Lung (tissue), 11 donors: ENCODE measurements at regions not wholly inside any gene's neighbourhood (a gene's known extent, or its start where the extent isn't known, plus 50 kb on each side); places are given as distances from the start of the nearest gene placed in this dataset.

Source experiments
- ATAC-seq: fragments of 200-7000 bp; cut with Tn5 transposase; one replicate; pipeline ENCODE4 v1.9.1; 2020; ENCODE audit warnings: moderate number of reproducible peaks; ENCODE audit not compliant: insufficient read depth, low FRiP score
- DNase-seq, 3 donors: peaks; one replicate each; pipeline ENCODE4 v3.0.0-alpha.2; 2013 to 2017
- H3K27ac ChIP-seq, 2 donors: one replicate each; pipeline ENCODE4 v1.5.1; 2013; ENCODE audit warnings: mild to moderate bottlenecking in 2 of 2, moderate library complexity in 2 of 2, control low read depth in 1 of 2, inconsistent platforms in 1 of 2, low read depth in 1 of 2, low read length in 1 of 2
- H3K27me3 ChIP-seq, 3 donors: one replicate each; pipeline ENCODE4 v1.5.1; 2013; ENCODE audit warnings: low read length in 2 of 3; ENCODE audit not compliant: control insufficient read depth in 3 of 3, insufficient read depth in 3 of 3
- H3K36me3 ChIP-seq, 4 donors: one replicate each; pipeline ENCODE4 v1.5.1; 2013; ENCODE audit warnings: low read length in 4 of 4, mild to moderate bottlenecking in 1 of 4, moderate library complexity in 1 of 4; ENCODE audit not compliant: control insufficient read depth in 4 of 4, insufficient read depth in 4 of 4
- H3K4me1 ChIP-seq, 5 donors: one replicate each; pipeline ENCODE4 v1.5.1; 2013; ENCODE audit warnings: low read length in 5 of 5, mild to moderate bottlenecking in 2 of 5, moderate library complexity in 1 of 5; ENCODE audit not compliant: control insufficient read depth in 5 of 5, insufficient read depth in 5 of 5
- H3K4me3 ChIP-seq: one replicate; pipeline ENCODE4 v1.5.1; 2013; ENCODE audit warnings: mild to moderate bottlenecking, control low read depth, moderate library complexity
- H3K9ac ChIP-seq, 2 donors: one replicate each; pipeline ENCODE4 v1.5.1; 2013; ENCODE audit warnings: low read length in 2 of 2, control low read depth in 1 of 2; ENCODE audit not compliant: insufficient read depth in 1 of 2
- H3K9me3 ChIP-seq, 4 donors: one replicate each; pipeline ENCODE4 v1.5.1; 2013; ENCODE audit warnings: low read length in 3 of 4, mild to moderate bottlenecking in 1 of 4, moderate library complexity in 1 of 4; ENCODE audit not compliant: control insufficient read depth in 4 of 4, insufficient read depth in 3 of 4
- WGBS, 2 donors: extraction: QIAGEN DNeasy Blood & Tissue Kit; methylation state at CpG; one replicate each; pipeline ENCODE4 v1.1.7; 2013; 5-methylcytosine and 5-hydroxymethylcytosine counted together
- TF ChIP-seq, protein P1 (sequence below): IDR thresholded peaks from 2 replicates; pipeline ENCODE4 v1.5.1; 2012; ENCODE audit warnings: mild to moderate bottlenecking; ENCODE audit errors: control extremely low read depth, extremely low read depth
- donor health status: control.
- donor health status: control.
- donor health status: Bipolar disorder and iron deficiency.
- donor health status: healthy.
- donor health status: DM: yes; HTN: yes; CAD: no.

DNA sequence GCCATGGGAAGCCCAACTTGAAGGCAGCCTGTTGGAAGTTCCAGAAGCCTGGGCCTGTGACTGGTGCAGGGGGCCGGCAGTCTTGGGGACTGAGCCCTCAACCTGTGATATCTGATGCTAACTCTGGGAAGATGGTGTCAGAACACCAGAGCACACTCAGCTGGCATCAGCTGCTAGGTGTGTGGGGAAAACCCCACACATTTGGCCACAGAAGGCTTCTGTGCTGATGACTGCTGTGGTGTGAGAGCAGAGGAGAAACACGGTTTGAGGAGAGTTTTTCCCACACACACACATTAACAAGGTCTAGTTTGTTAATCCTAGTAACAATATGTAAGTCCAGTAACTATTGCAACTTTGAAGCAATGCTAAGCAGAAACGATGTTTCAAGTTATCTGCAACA is 78.0 kb downstream of the PSMB1 start:
- DNase-seq, result no peak
- no peak overlapping the region for H3K27ac ChIP-seq
- no peaks in the 10 kb centered on the region for H3K36me3 ChIP-seq
- ATAC-seq, result no peak
- no peaks in the 10 kb centered on the region for H3K9me3 ChIP-seq
- H3K9ac ChIP-seq, result no peak overlapping the region
- TF ChIP-seq, protein P1, sequence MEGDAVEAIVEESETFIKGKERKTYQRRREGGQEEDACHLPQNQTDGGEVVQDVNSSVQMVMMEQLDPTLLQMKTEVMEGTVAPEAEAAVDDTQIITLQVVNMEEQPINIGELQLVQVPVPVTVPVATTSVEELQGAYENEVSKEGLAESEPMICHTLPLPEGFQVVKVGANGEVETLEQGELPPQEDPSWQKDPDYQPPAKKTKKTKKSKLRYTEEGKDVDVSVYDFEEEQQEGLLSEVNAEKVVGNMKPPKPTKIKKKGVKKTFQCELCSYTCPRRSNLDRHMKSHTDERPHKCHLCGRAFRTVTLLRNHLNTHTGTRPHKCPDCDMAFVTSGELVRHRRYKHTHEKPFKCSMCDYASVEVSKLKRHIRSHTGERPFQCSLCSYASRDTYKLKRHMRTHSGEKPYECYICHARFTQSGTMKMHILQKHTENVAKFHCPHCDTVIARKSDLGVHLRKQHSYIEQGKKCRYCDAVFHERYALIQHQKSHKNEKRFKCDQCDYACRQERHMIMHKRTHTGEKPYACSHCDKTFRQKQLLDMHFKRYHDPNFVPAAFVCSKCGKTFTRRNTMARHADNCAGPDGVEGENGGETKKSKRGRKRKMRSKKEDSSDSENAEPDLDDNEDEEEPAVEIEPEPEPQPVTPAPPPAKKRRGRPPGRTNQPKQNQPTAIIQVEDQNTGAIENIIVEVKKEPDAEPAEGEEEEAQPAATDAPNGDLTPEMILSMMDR, result no peak
- no peak overlapping the region for H3K4me3 ChIP-seq
- peaks cover 0 to 25% (median 10%) of the 10 kb centered on the region in 5 donors for H3K4me1 ChIP-seq
- 85 to 87% methylated on average over 3 of the region's 3 CpGs for WGBS, 2 donors
- no peaks in the 10 kb centered on the region for H3K27me3 ChIP-seq

- Histone ChIP-seq H3K4me3 (no peak overlapping the region), H3K27ac (no peak overlapping the region), H3K36me3 (no peaks in the 10 kb centered on the region), H3K9me3 (no peaks in the 10 kb centered on the region), H3K4me1 (peaks cover 0 to 15% (median 6%) of the 10 kb centered on the region in 5 donors), H3K27me3 (no peaks in the 10 kb centered on the region), H3K9ac (no peak overlapping the region)
- DNase-seq (no peak), ATAC-seq (no peak)
- 91 to 96% methylated on average over 7 of the region's 7 CpGs for WGBS, 2 donors
- TF ChIP-seq, protein P1, result no peak
Observed at GRCh38 chr6:170473801-170474200, 79.3 kb downstream of the PSMB1 start.

GRCh38 chr6:170473301-170473717 is 79.8 kb downstream of the PSMB1 start:
- Histone ChIP-seq H3K27ac (no peak overlapping the region), H3K4me1 (peaks cover 0 to 15% (median 6%) of the 10 kb centered on the region in 5 donors), H3K9me3 (no peaks in the 10 kb centered on the region), H3K9ac (no peak overlapping the region), H3K36me3 (no peaks in the 10 kb centered on the region), H3K4me3 (no peak overlapping the region), H3K27me3 (no peaks in the 10 kb centered on the region)
- WGBS, 2 donors, result 43 to 59% methylated on average over 4 of the region's 4 CpGs
- ATAC-seq, result no peak
- TF ChIP-seq, protein P1, result no peak
- peak in 1 of 3 donors; percentile 29 for DNase-seq

DNA sequence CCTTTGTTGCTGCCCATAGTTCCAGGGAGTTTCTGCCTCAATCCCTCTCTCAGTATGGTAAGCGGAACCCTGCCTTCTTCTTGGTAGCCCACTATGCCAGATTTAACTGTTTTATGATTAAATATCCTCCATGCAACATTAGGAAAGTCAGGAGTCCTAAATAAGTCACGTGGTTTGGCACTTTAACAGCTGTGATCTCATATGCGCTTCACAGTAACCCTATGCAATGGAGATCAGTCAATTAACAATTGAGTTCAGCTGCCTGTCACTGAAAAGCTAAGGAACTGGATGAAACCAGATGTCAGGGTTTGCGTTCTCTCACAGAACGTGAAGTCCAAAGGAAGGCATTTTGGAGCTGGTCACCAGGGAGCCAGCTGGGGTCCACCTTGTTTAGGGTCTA is 81.6 kb downstream of the PSMB1 start:
- Histone ChIP-seq H3K27me3 (no peaks in the 10 kb centered on the region), H3K4me1 (peaks cover 0 to 15% (median 6%) of the 10 kb centered on the region in 5 donors), H3K4me3 (no peak overlapping the region), H3K9ac (no peak overlapping the region), H3K9me3 (no peaks in the 10 kb centered on the region), H3K27ac (no peak overlapping the region), H3K36me3 (no peaks in the 10 kb centered on the region)
- TF ChIP-seq, protein P1, result no peak
- no peak for ATAC-seq
- peak in 1 of 3 donors; percentile 50 for DNase-seq
- WGBS, 2 donors, result 86 to 90% methylated on average over 5 of the region's 5 CpGs
